Stimulated activated CD8-positive, alpha-beta memory T cell treated with anti-CD3 and anti-CD28 coated beads, Interleukin-7, amount 100 ng/mL, for 4 hours (primary cell): ENCODE measurements at regions not wholly inside any gene's neighbourhood (a gene's known extent, or its start where the extent isn't known, plus 50 kb on each side); places are given as distances from the start of the nearest gene placed in this dataset.

Source experiments
- DNase-seq, 2 donors: peaks; one replicate each; pipeline ENCODE4 v3.0.0-alpha.2; 2020; ENCODE audit warnings: low read depth in 2 of 2

- DNase-seq = no peak
Measured at GRCh38 chr4:176979416-176979815, 186.7 kb upstream of the VEGFC start.

GRCh38 chr4:176981074-176981473 lies 188.4 kb upstream of the VEGFC start:
- DNase-seq = no peak

- DNase-seq = no peak
Measured at GRCh38 chr4:176981551-176981950, 188.8 kb upstream of the VEGFC start.

GRCh38 chr4:176988226-176988625 lies 195.5 kb upstream of the VEGFC start:
- no peak for DNase-seq

- DNase-seq = no peak
Measured at GRCh38 chr4:176989186-176989585, 196.5 kb upstream of the VEGFC start.

GRCh38 chr4:176999935-177000543 lies 207.3 kb upstream of the VEGFC start:
- DNase-seq = no peak

GRCh38 chr4:177001271-177002175 lies 208.8 kb upstream of the VEGFC start:
- no peak for DNase-seq

GRCh38 chr4:177005674-177006230 lies 213.0 kb upstream of the VEGFC start:
- DNase-seq = no peak

- no peak for DNase-seq
Measured at GRCh38 chr4:177006331-177006730, 213.6 kb upstream of the VEGFC start.

- DNase-seq = no peak
Measured at GRCh38 chr4:177008071-177008835, 215.5 kb upstream of the VEGFC start.

- no peak for DNase-seq
Measured at GRCh38 chr4:177008836-177009501, 216.2 kb upstream of the VEGFC start.

GRCh38 chr4:177010418-177010817 lies 217.7 kb upstream of the VEGFC start:
- DNase-seq = no peak

- no peak for DNase-seq
Measured at GRCh38 chr4:177012918-177013545, 220.3 kb upstream of the VEGFC start.

- no peak for DNase-seq
Measured at GRCh38 chr4:177016541-177017141, 223.9 kb upstream of the VEGFC start.

- DNase-seq = no peak
Measured at GRCh38 chr4:177023951-177024350, 231.2 kb upstream of the VEGFC start.

- no peak for DNase-seq
Measured at GRCh38 chr4:177032341-177032740, 239.6 kb upstream of the VEGFC start.

- DNase-seq = no peak
Measured at GRCh38 chr4:177033135-177033534, 240.4 kb upstream of the VEGFC start.

- no peak for DNase-seq
Measured at GRCh38 chr4:177033632-177034031, 240.9 kb upstream of the VEGFC start.

GRCh38 chr4:177041356-177041755 lies 248.6 kb upstream of the VEGFC start:
- DNase-seq = no peak

GRCh38 chr4:177047070-177047850 lies 254.5 kb upstream of the VEGFC start:
- DNase-seq = no peak
